GM12878 (cell line): ENCODE measurements at regions not wholly inside any gene's neighbourhood (a gene's known extent, or its start where the extent isn't known, plus 50 kb on each side); places are given as distances from the start of the nearest gene placed in this dataset.

ENCODE experiments used
- ATAC-seq: fragments of 200-7000 bp; cut with Tn5 transposase; 3 replicates; pipeline ENCODE4 v1.9.1; 2020; ENCODE audit warnings: mild to moderate bottlenecking, moderate library complexity
- BruUV-seq: library from RNA; stranded (reverse); fragments of 400-500 nt; replicated peaks from 2 replicates; lab custom pipeline; 2021; lab: Mats Ljungman, UMichigan
- CTCF ChIA-PET: fragments of 300-600 bp; sonication (Branson Sonifier 250); formaldehyde crosslinking; extraction: SDS; loops from one replicate; lab custom pipeline; 2021; ENCODE audit warnings: inconsistent platforms; lab: Yijun Ruan, JAX
- POLR2A ChIA-PET: fragments of 350-600 bp; formaldehyde crosslinking; extraction: SDS; loops from one replicate; lab custom pipeline; 2021; ENCODE audit warnings: inconsistent platforms; lab: Charles Lee
- RAD21 ChIA-PET: fragments of 300-600 bp; sonication (Branson Sonifier 250); formaldehyde crosslinking; loops from one replicate; lab custom pipeline; 2023; ENCODE audit warnings: antibody characterized with exemption; ENCODE audit not compliant: unreplicated experiment; lab: Charles Lee
- SMC1A ChIA-PET: fragments of 300-600 bp; sonication (Branson Sonifier 250); formaldehyde crosslinking; loops from one replicate; lab custom pipeline; 2023; ENCODE audit not compliant: unreplicated experiment, uncharacterized antibody; lab: Charles Lee
- DNase-seq: peaks from one replicate; pipeline ENCODE4 v3.0.0-alpha.2; 2011; ENCODE audit warnings: low read depth, low spot score
- FAIRE-seq: peaks from 3 replicates; lab custom pipeline; 2011; peaks lifted over from hg19 to GRCh38; lab: Jason Lieb, UNC
- H2AFZ ChIP-seq: 2 replicates; pipeline ENCODE4 v1.6.0; 2011; ENCODE audit warnings: low read depth, low read length, control low read depth; ENCODE audit not compliant: control insufficient read depth
- H3K27ac ChIP-seq: 2 replicates; pipeline ENCODE4 v1.5.1; 2011; ENCODE audit warnings: control low read depth; ENCODE audit not compliant: control insufficient read depth, insufficient read depth
- H3K27me3 ChIP-seq, 2 experiments: replicated peaks in 1 of 2; 2 replicates each; pipeline versions ENCODE4 v1.6.0 to v1.6.1; 2011; ENCODE audit warnings: low read length in 1 of 2; ENCODE audit not compliant: control insufficient read depth in 2 of 2, insufficient read depth in 2 of 2
- H3K36me3 ChIP-seq, 2 experiments: 2 replicates each; pipeline ENCODE4 v1.5.1; 2011; ENCODE audit warnings: low read length in 1 of 2; ENCODE audit not compliant: control insufficient read depth in 2 of 2, insufficient read depth in 2 of 2
- H3K4me1 ChIP-seq: 2 replicates; pipeline ENCODE4 v1.6.1; 2011; ENCODE audit warnings: mild to moderate bottlenecking, low read length, moderate library complexity, mixed read lengths; ENCODE audit not compliant: control insufficient read depth, insufficient read depth
- H3K4me2 ChIP-seq: 2 replicates; pipeline ENCODE4 v1.6.0; 2011; ENCODE audit warnings: control low read depth; ENCODE audit not compliant: control insufficient read depth, insufficient read depth
- H3K4me3 ChIP-seq: fragments of 200-600 bp; sonication (generic); 2 replicates; pipeline ENCODE4 v1.5.1; 2016
- H3K79me2 ChIP-seq: 2 replicates; pipeline ENCODE4 v1.6.0; 2011; ENCODE audit warnings: low read length; ENCODE audit not compliant: control insufficient read depth, insufficient read depth
- H3K9ac ChIP-seq: 2 replicates; pipeline ENCODE4 v1.8.0; 2011; ENCODE audit warnings: low read length, control low read depth, mixed read lengths; ENCODE audit not compliant: control insufficient read depth, insufficient read depth
- H3K9me3 ChIP-seq: replicated peaks from 3 replicates; pipeline ENCODE4 v1.5.1; 2011; ENCODE audit warnings: mild to moderate bottlenecking, low read length; ENCODE audit not compliant: control insufficient read depth, insufficient read depth
- H4K20me1 ChIP-seq: 2 replicates; pipeline ENCODE4 v1.6.0; 2011; ENCODE audit not compliant: control insufficient read depth, insufficient read depth
- BHLHE40 ChIP-seq, 2 experiments: fragments of 450-650 bp in 1 of 2; IDR thresholded peaks; 2 replicates each; pipeline ENCODE4 v1.6.1; 2011 to 2017; ENCODE audit warnings: low read depth in 2 of 2, borderline replicate concordance in 1 of 2, improper control_type of control experiment in 1 of 2, low read length in 1 of 2, mild to moderate bottlenecking in 1 of 2
- MYB ChIP-seq: fragments of 150-350 bp; IDR thresholded peaks from 2 replicates; pipeline ENCODE4 v1.6.1; 2014; ENCODE audit warnings: mild to moderate bottlenecking, low read depth, low read length, borderline replicate concordance
- TBL1XR1 ChIP-seq: IDR thresholded peaks from 2 replicates; pipeline ENCODE4 v1.6.1; 2012; ENCODE audit warnings: low read depth, low read length, improper control_type of control experiment
- whole genome bisulfite sequencing: methylation state at CpG from one replicate; pipeline ENCODE4 v1.1.6; 2016; ENCODE audit warnings: low lambda C conversion rate; ENCODE audit not compliant: insufficient replicate concordance, insufficient coverage; ENCODE audit errors: missing lambda C conversion rate; 5-methylcytosine and 5-hydroxymethylcytosine counted together
- in situ Hi-C: fragments of 300-500 bp; cut with MboI; formaldehyde crosslinking; loops from 9 replicates; pipeline ENCODE4 v1.14.3; 2018; ENCODE audit warnings: mixed read lengths
- intact Hi-C: fragments of 100-400 bp; cut with micrococcal nuclease; formaldehyde crosslinking; loops from one replicate; pipeline ENCODE4 v1.14.2; 2022; ENCODE audit not compliant: unreplicated experiment
- TF ChIP-seq, protein P1 (sequence below): IDR thresholded peaks from 2 replicates; pipeline ENCODE4 v1.6.1; 2011; ENCODE audit warnings: borderline replicate concordance, low read depth, mild to moderate bottlenecking, moderate library complexity, mixed read lengths, low read length; ENCODE audit not compliant: insufficient read depth; ENCODE audit errors: extremely low read length
- TF ChIP-seq, protein P2 (sequence below): fragments of 450-650 bp; IDR thresholded peaks from 2 replicates; pipeline ENCODE4 v1.6.1; 2017; ENCODE audit warnings: mild to moderate bottlenecking, moderate library complexity
- TF ChIP-seq, protein P3 (sequence below): fragments of 450-650 bp; formaldehyde crosslinking; IDR thresholded peaks from 2 replicates; pipeline ENCODE4 v1.4.0; 2020; ENCODE audit warnings: mild to moderate bottlenecking, moderate library complexity
- TF ChIP-seq, protein P4 (sequence below): fragments of 450-650 bp; IDR thresholded peaks from 2 replicates; pipeline ENCODE4 v1.6.1; 2016; ENCODE audit warnings: mild to moderate bottlenecking
- TF ChIP-seq, protein P5 (sequence below): IDR thresholded peaks from 2 replicates; pipeline ENCODE4 v1.6.1; 2011; ENCODE audit warnings: borderline replicate concordance, low read depth, mild to moderate bottlenecking, moderate library complexity, low read length; ENCODE audit not compliant: insufficient read depth, poor library complexity, severe bottlenecking

DNA sequence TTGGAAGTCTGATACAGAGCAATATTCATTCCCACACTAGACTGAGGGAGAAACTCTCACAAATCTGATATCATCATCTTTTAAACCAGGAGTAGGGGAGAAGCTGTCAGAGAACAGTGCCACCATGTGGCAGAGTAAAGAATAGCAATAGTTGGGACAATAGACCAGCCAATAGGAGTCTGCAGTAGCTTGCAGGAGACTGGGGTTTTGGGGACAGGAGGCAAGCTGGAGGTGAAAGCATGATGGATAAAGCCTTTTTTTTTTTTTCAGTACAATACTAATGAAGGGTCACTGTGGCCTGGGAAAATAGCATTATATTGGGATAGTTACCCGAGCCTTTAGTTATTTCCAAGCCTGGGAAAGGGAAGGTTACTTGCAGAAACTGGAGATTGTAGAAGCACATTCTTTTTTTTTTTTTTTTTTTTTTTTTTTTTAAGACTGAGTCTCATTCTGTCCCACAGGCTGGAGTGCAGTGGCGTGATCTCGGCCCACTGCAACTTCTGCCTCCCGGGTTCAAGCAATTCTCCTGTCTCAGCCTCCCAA, 120.7 kb downstream of the S1PR1 start:
- no peaks in the 10 kb centered on the region for H3K27me3 ChIP-seq
- RAD21 ChIA-PET = interaction anchor here (0.6 to 3.6 kb wide), 37 partner anchors 10 to 451 kb away, joined by 3 to 181 read pairs (median 5); no protein-coding TSS in a partner anchor
- H2AFZ ChIP-seq = peak overlapping the region; percentile 82
- peak; percentile 95 for DNase-seq
- intact Hi-C loops = loop anchor here (1.0 to 5.0 kb wide), 9 partner anchors 32 to 436 kb away; partner anchors contain the start of gene S1PR1
- no peaks in the 10 kb centered on the region for H3K36me3 ChIP-seq
- BruUV-seq = no TSS peak
- H3K9me3 ChIP-seq = peaks cover 3% of the 10 kb centered on the region; the same call in 2 of the 3 replicates
- POLR2A ChIA-PET = interaction anchor here (0.6 to 2.9 kb wide), 19 partner anchors 10 to 1713 kb away, joined by 3 to 23 read pairs (median 6); no protein-coding TSS in a partner anchor
- no peak overlapping the region for H3K4me3 ChIP-seq
- ATAC-seq = peak; percentile 99
- in situ Hi-C loops = loop anchor here (5.0 kb wide), 1 partner anchor 45 kb away; no protein-coding TSS in a partner anchor
- no peaks in the 10 kb centered on the region for H3K79me2 ChIP-seq
- SMC1A ChIA-PET = interaction anchor here (0.6 to 3.8 kb wide), 42 partner anchors 8 to 434 kb away, joined by 3 to 113 read pairs (median 5); no protein-coding TSS in a partner anchor
- CTCF ChIA-PET = interaction anchor here (0.7 to 3.8 kb wide), 53 partner anchors 8 to 441 kb away, joined by 3 to 110 read pairs (median 7); no protein-coding TSS in a partner anchor
- H3K27ac ChIP-seq = peak overlapping the region; percentile 75
- 26% methylated on average over 4 of the region's 4 CpGs for WGBS
- H4K20me1 ChIP-seq = no peaks in the 10 kb centered on the region
- peaks cover 7% of the 10 kb centered on the region; the same call in 1 of the 2 replicates for H3K4me1 ChIP-seq
- peak overlapping the region; percentile 26 for H3K4me2 ChIP-seq
- peak; percentile 79 for FAIRE-seq
- peak overlapping the region; percentile 51; the same call in 1 of the 2 replicates for H3K9ac ChIP-seq
- TF ChIP-seq, protein P1, sequence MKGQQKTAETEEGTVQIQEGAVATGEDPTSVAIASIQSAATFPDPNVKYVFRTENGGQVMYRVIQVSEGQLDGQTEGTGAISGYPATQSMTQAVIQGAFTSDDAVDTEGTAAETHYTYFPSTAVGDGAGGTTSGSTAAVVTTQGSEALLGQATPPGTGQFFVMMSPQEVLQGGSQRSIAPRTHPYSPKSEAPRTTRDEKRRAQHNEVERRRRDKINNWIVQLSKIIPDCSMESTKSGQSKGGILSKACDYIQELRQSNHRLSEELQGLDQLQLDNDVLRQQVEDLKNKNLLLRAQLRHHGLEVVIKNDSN = no peak
- no peak for TF ChIP-seq BHLHE40 (IDR thresholded peaks at IDR 0.05; ENCODE audit: borderline replicate concordance in 1 of 2, low read depth in 2 of 2, low read length in 1 of 2)
- TF ChIP-seq, protein P2, sequence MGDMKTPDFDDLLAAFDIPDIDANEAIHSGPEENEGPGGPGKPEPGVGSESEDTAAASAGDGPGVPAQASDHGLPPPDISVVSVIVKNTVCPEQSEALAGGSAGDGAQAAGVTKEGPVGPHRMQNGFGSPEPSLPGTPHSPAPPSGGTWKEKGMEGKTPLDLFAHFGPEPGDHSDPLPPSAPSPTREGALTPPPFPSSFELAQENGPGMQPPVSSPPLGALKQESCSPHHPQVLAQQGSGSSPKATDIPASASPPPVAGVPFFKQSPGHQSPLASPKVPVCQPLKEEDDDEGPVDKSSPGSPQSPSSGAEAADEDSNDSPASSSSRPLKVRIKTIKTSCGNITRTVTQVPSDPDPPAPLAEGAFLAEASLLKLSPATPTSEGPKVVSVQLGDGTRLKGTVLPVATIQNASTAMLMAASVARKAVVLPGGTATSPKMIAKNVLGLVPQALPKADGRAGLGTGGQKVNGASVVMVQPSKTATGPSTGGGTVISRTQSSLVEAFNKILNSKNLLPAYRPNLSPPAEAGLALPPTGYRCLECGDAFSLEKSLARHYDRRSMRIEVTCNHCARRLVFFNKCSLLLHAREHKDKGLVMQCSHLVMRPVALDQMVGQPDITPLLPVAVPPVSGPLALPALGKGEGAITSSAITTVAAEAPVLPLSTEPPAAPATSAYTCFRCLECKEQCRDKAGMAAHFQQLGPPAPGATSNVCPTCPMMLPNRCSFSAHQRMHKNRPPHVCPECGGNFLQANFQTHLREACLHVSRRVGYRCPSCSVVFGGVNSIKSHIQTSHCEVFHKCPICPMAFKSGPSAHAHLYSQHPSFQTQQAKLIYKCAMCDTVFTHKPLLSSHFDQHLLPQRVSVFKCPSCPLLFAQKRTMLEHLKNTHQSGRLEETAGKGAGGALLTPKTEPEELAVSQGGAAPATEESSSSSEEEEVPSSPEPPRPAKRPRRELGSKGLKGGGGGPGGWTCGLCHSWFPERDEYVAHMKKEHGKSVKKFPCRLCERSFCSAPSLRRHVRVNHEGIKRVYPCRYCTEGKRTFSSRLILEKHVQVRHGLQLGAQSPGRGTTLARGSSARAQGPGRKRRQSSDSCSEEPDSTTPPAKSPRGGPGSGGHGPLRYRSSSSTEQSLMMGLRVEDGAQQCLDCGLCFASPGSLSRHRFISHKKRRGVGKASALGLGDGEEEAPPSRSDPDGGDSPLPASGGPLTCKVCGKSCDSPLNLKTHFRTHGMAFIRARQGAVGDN = no peak
- TF ChIP-seq, protein P3, sequence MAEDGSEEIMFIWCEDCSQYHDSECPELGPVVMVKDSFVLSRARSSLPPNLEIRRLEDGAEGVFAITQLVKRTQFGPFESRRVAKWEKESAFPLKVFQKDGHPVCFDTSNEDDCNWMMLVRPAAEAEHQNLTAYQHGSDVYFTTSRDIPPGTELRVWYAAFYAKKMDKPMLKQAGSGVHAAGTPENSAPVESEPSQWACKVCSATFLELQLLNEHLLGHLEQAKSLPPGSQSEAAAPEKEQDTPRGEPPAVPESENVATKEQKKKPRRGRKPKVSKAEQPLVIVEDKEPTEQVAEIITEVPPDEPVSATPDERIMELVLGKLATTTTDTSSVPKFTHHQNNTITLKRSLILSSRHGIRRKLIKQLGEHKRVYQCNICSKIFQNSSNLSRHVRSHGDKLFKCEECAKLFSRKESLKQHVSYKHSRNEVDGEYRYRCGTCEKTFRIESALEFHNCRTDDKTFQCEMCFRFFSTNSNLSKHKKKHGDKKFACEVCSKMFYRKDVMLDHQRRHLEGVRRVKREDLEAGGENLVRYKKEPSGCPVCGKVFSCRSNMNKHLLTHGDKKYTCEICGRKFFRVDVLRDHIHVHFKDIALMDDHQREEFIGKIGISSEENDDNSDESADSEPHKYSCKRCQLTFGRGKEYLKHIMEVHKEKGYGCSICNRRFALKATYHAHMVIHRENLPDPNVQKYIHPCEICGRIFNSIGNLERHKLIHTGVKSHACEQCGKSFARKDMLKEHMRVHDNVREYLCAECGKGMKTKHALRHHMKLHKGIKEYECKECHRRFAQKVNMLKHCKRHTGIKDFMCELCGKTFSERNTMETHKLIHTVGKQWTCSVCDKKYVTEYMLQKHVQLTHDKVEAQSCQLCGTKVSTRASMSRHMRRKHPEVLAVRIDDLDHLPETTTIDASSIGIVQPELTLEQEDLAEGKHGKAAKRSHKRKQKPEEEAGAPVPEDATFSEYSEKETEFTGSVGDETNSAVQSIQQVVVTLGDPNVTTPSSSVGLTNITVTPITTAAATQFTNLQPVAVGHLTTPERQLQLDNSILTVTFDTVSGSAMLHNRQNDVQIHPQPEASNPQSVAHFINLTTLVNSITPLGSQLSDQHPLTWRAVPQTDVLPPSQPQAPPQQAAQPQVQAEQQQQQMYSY = no peak
- TF ChIP-seq MYB = no peak
- TF ChIP-seq, protein P4, sequence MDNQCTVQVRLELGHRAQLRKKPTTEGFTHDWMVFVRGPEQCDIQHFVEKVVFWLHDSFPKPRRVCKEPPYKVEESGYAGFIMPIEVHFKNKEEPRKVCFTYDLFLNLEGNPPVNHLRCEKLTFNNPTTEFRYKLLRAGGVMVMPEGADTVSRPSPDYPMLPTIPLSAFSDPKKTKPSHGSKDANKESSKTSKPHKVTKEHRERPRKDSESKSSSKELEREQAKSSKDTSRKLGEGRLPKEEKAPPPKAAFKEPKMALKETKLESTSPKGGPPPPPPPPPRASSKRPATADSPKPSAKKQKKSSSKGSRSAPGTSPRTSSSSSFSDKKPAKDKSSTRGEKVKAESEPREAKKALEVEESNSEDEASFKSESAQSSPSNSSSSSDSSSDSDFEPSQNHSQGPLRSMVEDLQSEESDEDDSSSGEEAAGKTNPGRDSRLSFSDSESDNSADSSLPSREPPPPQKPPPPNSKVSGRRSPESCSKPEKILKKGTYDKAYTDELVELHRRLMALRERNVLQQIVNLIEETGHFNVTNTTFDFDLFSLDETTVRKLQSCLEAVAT = no peak
- TF ChIP-seq TBL1XR1 = 0 out of 2 replicates have a peak, but pooled peaks have one; percentile 46
- TF ChIP-seq, protein P5, sequence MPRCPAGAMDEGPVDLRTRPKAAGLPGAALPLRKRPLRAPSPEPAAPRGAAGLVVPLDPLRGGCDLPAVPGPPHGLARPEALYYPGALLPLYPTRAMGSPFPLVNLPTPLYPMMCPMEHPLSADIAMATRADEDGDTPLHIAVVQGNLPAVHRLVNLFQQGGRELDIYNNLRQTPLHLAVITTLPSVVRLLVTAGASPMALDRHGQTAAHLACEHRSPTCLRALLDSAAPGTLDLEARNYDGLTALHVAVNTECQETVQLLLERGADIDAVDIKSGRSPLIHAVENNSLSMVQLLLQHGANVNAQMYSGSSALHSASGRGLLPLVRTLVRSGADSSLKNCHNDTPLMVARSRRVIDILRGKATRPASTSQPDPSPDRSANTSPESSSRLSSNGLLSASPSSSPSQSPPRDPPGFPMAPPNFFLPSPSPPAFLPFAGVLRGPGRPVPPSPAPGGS = peak; percentile 37
